ENCODE measurements at regions not wholly inside any gene's neighbourhood (a gene's known extent, or its start where the extent isn't known, plus 50 kb on each side); places are given as distances from the start of the nearest gene placed in this dataset.
"Not testable (repeated sequence)": the region's sequence is repeated elsewhere in the genome, so short reads cannot be mapped to it uniquely, and the experiment has no call there.

DNA sequence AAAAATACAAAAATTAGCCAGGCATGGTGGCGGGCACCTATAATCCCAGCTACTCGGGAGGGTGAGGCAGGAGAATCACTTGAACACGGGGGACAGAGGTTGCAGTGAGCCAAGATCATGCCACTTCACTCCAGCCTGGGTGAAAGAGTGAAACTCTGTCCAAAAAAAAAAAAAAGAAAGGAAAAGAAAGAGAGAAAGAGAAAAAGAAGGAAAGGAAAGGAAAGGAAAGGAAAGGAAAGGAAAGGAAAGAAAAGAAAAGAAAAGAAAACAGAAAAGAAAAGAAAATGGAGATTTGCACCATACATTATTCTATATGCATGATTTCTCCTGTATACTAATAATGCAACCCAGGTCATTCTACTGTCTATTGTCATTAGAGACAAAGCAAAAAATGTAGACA lies 421.5 kb downstream of the PCDH19 start:
- H3K9ac ChIP-seq (ENCODE audit: low read depth, low read length); H3K36me3 ChIP-seq (ENCODE audit: insufficient read depth, low read length); H3K4me1 ChIP-seq (ENCODE audit: insufficient read depth, low read length): not testable (repeated sequence)

DNA sequence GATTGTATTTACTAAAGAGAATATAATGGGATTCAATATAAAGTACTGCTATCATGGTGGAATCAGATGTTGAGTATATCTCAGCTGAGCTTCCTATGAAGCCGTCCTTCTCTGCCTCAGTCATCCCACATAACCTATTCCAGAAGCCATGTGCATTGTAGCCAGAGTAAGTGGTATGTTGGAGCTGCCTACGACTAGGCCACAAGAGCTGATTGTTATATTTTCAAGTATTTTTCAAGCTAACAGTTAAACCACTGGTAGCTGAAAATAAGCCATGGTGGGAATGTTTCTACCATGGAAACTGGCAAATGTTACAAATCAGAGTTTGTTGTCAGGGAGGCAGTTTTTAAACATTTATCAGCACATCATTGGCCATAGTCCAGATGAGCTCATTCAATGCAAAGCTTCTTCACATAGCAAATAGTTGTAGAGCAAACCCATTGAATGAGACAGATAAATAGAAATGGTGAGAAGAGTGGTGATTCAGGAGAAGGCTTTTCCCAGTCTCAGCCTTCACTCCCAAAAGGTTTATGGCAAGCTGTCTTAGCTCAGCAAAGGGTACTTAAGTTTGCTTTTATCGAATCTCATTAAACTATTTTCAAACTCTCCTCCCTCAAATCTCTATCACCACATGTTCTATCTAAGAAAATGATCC lies 436.4 kb downstream of the PCDH19 start:
- H3K9ac ChIP-seq (ENCODE audit: low read depth, low read length) = no peak overlapping the region
- no peaks in the 10 kb centered on the region for H3K36me3 ChIP-seq (ENCODE audit: insufficient read depth, low read length)
- no peaks in the 10 kb centered on the region for H3K9me3 ChIP-seq (ENCODE audit: control insufficient read depth, insufficient read depth, low read length)
- no peaks in the 10 kb centered on the region for H3K4me1 ChIP-seq (ENCODE audit: insufficient read depth, low read length)

More for the DNA sequence above, 421.5 kb downstream of the PCDH19 start:
- H3K9me3 ChIP-seq (ENCODE audit: control insufficient read depth, insufficient read depth, low read length) = not testable (repeated sequence)

DNA sequence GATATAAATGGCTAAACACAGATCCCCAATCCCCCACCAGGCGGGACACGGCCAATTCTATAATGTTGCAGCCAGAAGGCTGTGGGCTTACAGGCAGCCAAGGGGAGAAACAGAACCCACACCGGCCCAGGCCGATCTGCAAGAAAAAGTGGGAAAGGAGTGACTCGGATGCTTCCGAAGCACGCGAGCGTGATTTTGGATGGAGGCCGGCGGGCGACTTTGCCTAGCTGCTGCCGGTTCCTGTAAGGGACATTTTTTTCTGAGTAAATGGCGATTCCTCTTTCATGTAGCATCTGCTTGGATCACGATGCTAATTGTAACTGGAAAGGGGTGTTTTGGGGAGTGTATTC lies 470.2 kb downstream of the PCDH19 start:
- no peaks in the 10 kb centered on the region for H3K9me3 ChIP-seq (ENCODE audit: control insufficient read depth, insufficient read depth, low read length)
- H3K4me1 ChIP-seq (ENCODE audit: insufficient read depth, low read length) = no peaks in the 10 kb centered on the region
- no peaks in the 10 kb centered on the region for H3K36me3 ChIP-seq (ENCODE audit: insufficient read depth, low read length)
- peak overlapping the region; percentile 42; the same call in 1 of the 2 replicates for H3K9ac ChIP-seq (ENCODE audit: low read depth, low read length)

- H3K36me3 ChIP-seq (ENCODE audit: insufficient read depth, low read length); H3K4me1 ChIP-seq (ENCODE audit: insufficient read depth, low read length); H3K9me3 ChIP-seq (ENCODE audit: control insufficient read depth, insufficient read depth, low read length): not testable (repeated sequence)
- peak overlapping the region; percentile 42; the same call in 1 of the 2 replicates for H3K9ac ChIP-seq (ENCODE audit: low read depth, low read length)
Observed at GRCh38 chrX:99939206-99939882, 470.7 kb downstream of the PCDH19 start.

- H3K4me1 ChIP-seq (ENCODE audit: insufficient read depth, low read length) = no peaks in the 10 kb centered on the region
- H3K9ac ChIP-seq (ENCODE audit: low read depth, low read length) = no peak overlapping the region
- H3K36me3 ChIP-seq (ENCODE audit: insufficient read depth, low read length) = no peaks in the 10 kb centered on the region
- H3K9me3 ChIP-seq (ENCODE audit: control insufficient read depth, insufficient read depth, low read length) = no peaks in the 10 kb centered on the region
Observed at GRCh38 chrX:99938464-99938863, 471.6 kb downstream of the PCDH19 start.

DNA sequence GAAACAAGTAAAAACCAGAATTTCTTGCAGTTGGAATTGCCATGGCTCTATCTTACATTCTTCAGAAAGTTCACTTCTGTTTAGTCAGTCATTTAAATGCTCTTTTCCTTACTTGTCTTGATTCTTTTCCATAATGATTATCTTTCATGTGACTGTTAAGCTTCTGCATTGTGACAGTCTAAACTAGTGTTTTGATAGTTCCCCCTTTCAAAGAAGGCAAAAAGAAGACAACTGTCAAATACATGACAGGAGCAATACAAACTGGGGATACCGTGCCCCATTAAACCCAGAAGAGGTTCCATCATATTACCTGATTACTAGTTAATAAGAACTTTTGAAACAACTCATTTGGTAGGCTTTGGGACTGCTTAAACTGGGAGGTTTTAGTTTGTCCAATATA lies 476.2 kb downstream of the PCDH19 start:
- Histone ChIP-seq H3K36me3 (ENCODE audit: insufficient read depth, low read length) (no peaks in the 10 kb centered on the region), H3K4me1 (ENCODE audit: insufficient read depth, low read length) (no peaks in the 10 kb centered on the region), H3K9ac (ENCODE audit: low read depth, low read length) (no peak overlapping the region), H3K9me3 (ENCODE audit: control insufficient read depth, insufficient read depth, low read length) (no peaks in the 10 kb centered on the region)

- no peak overlapping the region for H3K9ac ChIP-seq (ENCODE audit: low read depth, low read length)
- no peaks in the 10 kb centered on the region for H3K4me1 ChIP-seq (ENCODE audit: insufficient read depth, low read length)
- H3K36me3 ChIP-seq (ENCODE audit: insufficient read depth, low read length) = no peaks in the 10 kb centered on the region
- no peaks in the 10 kb centered on the region for H3K9me3 ChIP-seq (ENCODE audit: control insufficient read depth, insufficient read depth, low read length)
Observed at GRCh38 chrX:99914635-99915034, 495.4 kb downstream of the PCDH19 start.

GRCh38 chrX:99913611-99914010 lies 496.5 kb downstream of the PCDH19 start:
- Histone ChIP-seq H3K4me1 (ENCODE audit: insufficient read depth, low read length) (no peaks in the 10 kb centered on the region), H3K36me3 (ENCODE audit: insufficient read depth, low read length) (no peaks in the 10 kb centered on the region), H3K9ac (ENCODE audit: low read depth, low read length) (no peak overlapping the region), H3K9me3 (ENCODE audit: control insufficient read depth, insufficient read depth, low read length) (no peaks in the 10 kb centered on the region)

- H3K9ac ChIP-seq (ENCODE audit: low read depth, low read length) = no peak overlapping the region
- no peaks in the 10 kb centered on the region for H3K9me3 ChIP-seq (ENCODE audit: control insufficient read depth, insufficient read depth, low read length)
- H3K36me3 ChIP-seq (ENCODE audit: insufficient read depth, low read length) = no peaks in the 10 kb centered on the region
- no peaks in the 10 kb centered on the region for H3K4me1 ChIP-seq (ENCODE audit: insufficient read depth, low read length)
Observed at GRCh38 chrX:99909946-99910345, 500.1 kb downstream of the PCDH19 start.

GRCh38 chrX:99901091-99901490 lies 509.0 kb downstream of the PCDH19 start:
- no peaks in the 10 kb centered on the region for H3K4me1 ChIP-seq (ENCODE audit: insufficient read depth, low read length)
- no peaks in the 10 kb centered on the region for H3K9me3 ChIP-seq (ENCODE audit: control insufficient read depth, insufficient read depth, low read length)
- no peaks in the 10 kb centered on the region for H3K36me3 ChIP-seq (ENCODE audit: insufficient read depth, low read length)
- no peak overlapping the region for H3K9ac ChIP-seq (ENCODE audit: low read depth, low read length)

DNA sequence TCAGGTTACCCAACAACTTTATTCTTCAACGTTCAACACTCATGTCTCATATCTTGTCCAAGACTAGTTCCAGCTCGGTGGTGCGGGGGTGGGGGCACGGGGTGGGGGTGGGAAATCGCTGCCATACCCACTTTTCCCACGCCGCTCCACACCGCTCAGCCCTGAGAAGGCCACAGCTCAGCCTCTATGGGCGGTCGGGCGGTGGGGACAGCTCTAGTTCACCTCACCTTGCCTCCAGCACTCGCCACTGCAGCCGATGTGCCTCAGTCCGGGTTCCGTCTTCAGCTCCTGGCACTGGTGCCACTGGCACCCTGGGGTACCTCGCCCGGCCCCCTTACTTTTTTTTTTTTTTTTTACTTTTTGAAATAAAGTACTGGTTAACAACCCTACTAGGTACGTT lies 522.2 kb downstream of the PCDH19 start:
- no peaks in the 10 kb centered on the region for H3K9me3 ChIP-seq (ENCODE audit: control insufficient read depth, insufficient read depth, low read length)

GRCh38 chrX:99857455-99857854 lies 552.6 kb downstream of the PCDH19 start:
- H3K9ac ChIP-seq (ENCODE audit: low read depth, low read length) = no peak overlapping the region
- H3K36me3 ChIP-seq (ENCODE audit: insufficient read depth, low read length) = no peaks in the 10 kb centered on the region
- H3K4me1 ChIP-seq (ENCODE audit: insufficient read depth, low read length) = no peaks in the 10 kb centered on the region
- no peaks in the 10 kb centered on the region for H3K9me3 ChIP-seq (ENCODE audit: control insufficient read depth, insufficient read depth, low read length)

More for the DNA sequence above, 522.2 kb downstream of the PCDH19 start:
- Histone ChIP-seq H3K4me1 (ENCODE audit: insufficient read depth, low read length) (no peaks in the 10 kb centered on the region), H3K9ac (ENCODE audit: low read depth, low read length) (no peak overlapping the region), H3K36me3 (ENCODE audit: insufficient read depth, low read length) (no peaks in the 10 kb centered on the region)

DNA sequence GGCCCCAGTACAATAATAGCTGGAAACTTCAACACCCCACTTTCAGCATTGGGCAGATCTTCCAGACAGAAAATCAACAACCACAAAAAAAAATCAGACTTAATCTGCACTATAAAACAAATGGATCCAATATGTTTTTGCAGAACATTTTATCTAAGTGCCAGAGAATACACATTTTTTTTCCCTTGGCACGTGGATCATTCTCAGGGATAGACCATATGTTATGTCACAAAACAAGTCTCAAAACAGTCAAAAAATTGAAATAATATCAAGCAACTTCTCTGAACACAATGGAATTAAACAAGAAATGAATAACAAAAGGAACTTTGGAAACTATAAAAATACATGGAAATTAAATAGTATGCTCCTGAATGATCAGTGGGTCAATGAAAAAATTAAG lies 576.3 kb downstream of the PCDH19 start:
- Histone ChIP-seq H3K9ac (ENCODE audit: low read depth, low read length) (no peak overlapping the region), H3K4me1 (ENCODE audit: insufficient read depth, low read length) (no peaks in the 10 kb centered on the region), H3K9me3 (ENCODE audit: control insufficient read depth, insufficient read depth, low read length) (peaks cover 2% of the 10 kb centered on the region; the same call in 1 of the 2 replicates), H3K36me3 (ENCODE audit: insufficient read depth, low read length) (no peaks in the 10 kb centered on the region)

DNA sequence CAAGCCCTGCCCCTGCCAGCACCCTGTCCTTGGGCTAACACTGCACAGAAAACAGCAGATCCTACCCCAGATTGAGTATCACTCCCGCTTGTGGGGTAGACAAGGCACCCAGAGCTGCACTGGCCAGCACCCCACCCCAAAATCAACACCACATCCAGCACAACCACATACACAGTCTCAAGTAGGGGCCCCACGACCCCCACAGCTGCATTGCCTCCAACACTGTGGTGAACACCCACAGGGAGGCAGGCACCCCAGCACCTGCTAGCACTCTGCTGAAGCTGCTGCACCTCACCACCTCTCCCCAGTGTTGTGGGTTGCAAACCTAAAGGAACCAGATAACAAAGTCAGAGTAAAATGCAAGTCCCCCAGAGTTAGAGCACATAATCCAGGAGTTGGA lies 589.9 kb downstream of the PCDH19 start:
- H3K9me3 ChIP-seq (ENCODE audit: control insufficient read depth, insufficient read depth, low read length) = no peaks in the 10 kb centered on the region
- no peaks in the 10 kb centered on the region for H3K36me3 ChIP-seq (ENCODE audit: insufficient read depth, low read length)
- H3K9ac ChIP-seq (ENCODE audit: low read depth, low read length) = no peak overlapping the region
- no peaks in the 10 kb centered on the region for H3K4me1 ChIP-seq (ENCODE audit: insufficient read depth, low read length)

- Histone ChIP-seq H3K36me3 (ENCODE audit: insufficient read depth, low read length) (no peaks in the 10 kb centered on the region), H3K9ac (ENCODE audit: low read depth, low read length) (no peak overlapping the region), H3K9me3 (ENCODE audit: control insufficient read depth, insufficient read depth, low read length) (peaks cover 4% of the 10 kb centered on the region), H3K4me1 (ENCODE audit: insufficient read depth, low read length) (no peaks in the 10 kb centered on the region)
Observed at GRCh38 chrX:99800016-99800415, 610.1 kb downstream of the PCDH19 start.
